ENCODE measurements at regions not wholly inside any gene's neighbourhood (a gene's known extent, or its start where the extent isn't known, plus 50 kb on each side); places are given as distances from the start of the nearest gene placed in this dataset.

GRCh38 chr10:46236941-46237681 lies 49.7 kb upstream of the ANTXRL start:
- TF ChIP-seq TEAD4 (IDR thresholded peaks at IDR 0.05) (no peak), RAD21 (IDR thresholded peaks at IDR 0.05; ENCODE audit: low read depth) (no peak), FOXM1 (IDR thresholded peaks at IDR 0.05; ENCODE audit: borderline replicate concordance, low read depth) (no peak), CEBPB (IDR thresholded peaks at IDR 0.05) (no peak), REST (IDR thresholded peaks at IDR 0.05; ENCODE audit: low read depth) (no peak)
- TF ChIP-seq, protein P1, sequence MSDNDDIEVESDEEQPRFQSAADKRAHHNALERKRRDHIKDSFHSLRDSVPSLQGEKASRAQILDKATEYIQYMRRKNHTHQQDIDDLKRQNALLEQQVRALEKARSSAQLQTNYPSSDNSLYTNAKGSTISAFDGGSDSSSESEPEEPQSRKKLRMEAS (IDR thresholded peaks at IDR 0.05), result no peak
